LNCAP (cell line): ENCODE measurements at regions not wholly inside any gene's neighbourhood (a gene's known extent, or its start where the extent isn't known, plus 50 kb on each side); places are given as distances from the start of the nearest gene placed in this dataset.

Experiments used
- CTCF ChIP-seq: fragments of 450-650 bp; IDR thresholded peaks from 2 replicates; pipeline ENCODE4 v1.5.1; 2017; ENCODE audit warnings: mild to moderate bottlenecking

- TF ChIP-seq CTCF, result no peak
Observed at GRCh38 chr16:5461141-5461540, 363.5 kb upstream of the EEF2KMT start.

GRCh38 chr16:5460701-5461100, 363.1 kb upstream of the EEF2KMT start:
- no peak for TF ChIP-seq CTCF

- no peak for TF ChIP-seq CTCF
Observed at GRCh38 chr16:5459863-5460262, 362.3 kb upstream of the EEF2KMT start.

- TF ChIP-seq CTCF, result no peak
Observed at GRCh38 chr16:5455110-5455509, 357.5 kb upstream of the EEF2KMT start.

GRCh38 chr16:5454349-5454748, 356.8 kb upstream of the EEF2KMT start:
- no peak for TF ChIP-seq CTCF

- no peak for TF ChIP-seq CTCF
Observed at GRCh38 chr16:5451641-5452040, 354.0 kb upstream of the EEF2KMT start.

- no peak for TF ChIP-seq CTCF
Observed at GRCh38 chr16:5450409-5451104, 353.0 kb upstream of the EEF2KMT start.

- no peak for TF ChIP-seq CTCF
Observed at GRCh38 chr16:5449901-5450300, 352.3 kb upstream of the EEF2KMT start.
